GM21786 (cell line): ENCODE measurements at regions not wholly inside any gene's neighbourhood (a gene's known extent, or its start where the extent isn't known, plus 50 kb on each side); places are given as distances from the start of the nearest gene placed in this dataset.

Experiments
- ATAC-seq: cut with Tn5 transposase; IDR thresholded peaks from one replicate; pipeline ENCODE4 v1.9.1; 2021; ENCODE audit not compliant: unreplicated experiment

GRCh38 chr11:97814325-97814959 lies 1206.3 kb upstream of the CNTN5 start:
- ATAC-seq = no peak

- no peak for ATAC-seq
Observed at GRCh38 chr11:97815667-97816066, 1205.1 kb upstream of the CNTN5 start.

GRCh38 chr11:97832451-97832850 lies 1188.3 kb upstream of the CNTN5 start:
- no peak for ATAC-seq

- no peak for ATAC-seq
Observed at GRCh38 chr11:97833412-97833811, 1187.3 kb upstream of the CNTN5 start.

- no peak for ATAC-seq
Observed at GRCh38 chr11:97844016-97844415, 1176.7 kb upstream of the CNTN5 start.

- ATAC-seq = no peak
Observed at GRCh38 chr11:97847730-97848129, 1173.0 kb upstream of the CNTN5 start.

GRCh38 chr11:97850701-97851100 lies 1170.0 kb upstream of the CNTN5 start:
- ATAC-seq = no peak

GRCh38 chr11:97854357-97854756 lies 1166.4 kb upstream of the CNTN5 start:
- ATAC-seq = no peak

GRCh38 chr11:97854877-97855276 lies 1165.9 kb upstream of the CNTN5 start:
- no peak for ATAC-seq

GRCh38 chr11:97856666-97857065 lies 1164.1 kb upstream of the CNTN5 start:
- no peak for ATAC-seq

- no peak for ATAC-seq
Observed at GRCh38 chr11:97860237-97860636, 1160.5 kb upstream of the CNTN5 start.

- ATAC-seq = no peak
Observed at GRCh38 chr11:97862021-97862420, 1158.7 kb upstream of the CNTN5 start.

- no peak for ATAC-seq
Observed at GRCh38 chr11:97865424-97866012, 1155.2 kb upstream of the CNTN5 start.

GRCh38 chr11:97871816-97872215 lies 1148.9 kb upstream of the CNTN5 start:
- no peak for ATAC-seq

GRCh38 chr11:97880209-97880608 lies 1140.5 kb upstream of the CNTN5 start:
- ATAC-seq = no peak

- no peak for ATAC-seq
Observed at GRCh38 chr11:97883086-97883485, 1137.7 kb upstream of the CNTN5 start.

- no peak for ATAC-seq
Observed at GRCh38 chr11:97888641-97889040, 1132.1 kb upstream of the CNTN5 start.

GRCh38 chr11:97890466-97890865 lies 1130.3 kb upstream of the CNTN5 start:
- no peak for ATAC-seq

- ATAC-seq = no peak
Observed at GRCh38 chr11:97893612-97894011, 1127.1 kb upstream of the CNTN5 start.

GRCh38 chr11:97894978-97895377 lies 1125.8 kb upstream of the CNTN5 start:
- ATAC-seq = no peak

- no peak for ATAC-seq
Observed at GRCh38 chr11:97895572-97895971, 1125.2 kb upstream of the CNTN5 start.

GRCh38 chr11:97902828-97903227 lies 1117.9 kb upstream of the CNTN5 start:
- ATAC-seq = no peak

GRCh38 chr11:97905101-97905500 lies 1115.6 kb upstream of the CNTN5 start:
- no peak for ATAC-seq
